Frontal cortex (tissue), 3 donors: ENCODE measurements at regions not wholly inside any gene's neighbourhood (a gene's known extent, or its start where the extent isn't known, plus 50 kb on each side); places are given as distances from the start of the nearest gene placed in this dataset.
A peak's percentile ranks its signal among the peaks of the same experiment; 100 is the strongest.
"Not testable (repeated sequence)": the region's sequence is repeated elsewhere in the genome, so short reads cannot be mapped to it uniquely, and the experiment has no call there.

Experiments
- DNase-seq, 2 donors: peaks; one replicate each; pipeline ENCODE4 v3.0.0; 2012; ENCODE audit warnings: low spot score in 2 of 2
- FAIRE-seq: peaks from 2 replicates; lab custom pipeline; 2012; peaks lifted over from hg19 to GRCh38; lab: Jason Lieb, UNC
- donor health status: control.
- donor health status: control.
- donor health status: control.

- FAIRE-seq (no peak), DNase-seq (no peak)
These were observed 1412.7 kb downstream of the KCNT2 start for GRCh38 chr1:195195423-195196057.

GRCh38 chr1:195193134-195193533 is 1415.1 kb downstream of the KCNT2 start:
- FAIRE-seq (no peak), DNase-seq (no peak)

- DNase-seq (no peak), FAIRE-seq (no peak)
These were observed 1419.4 kb downstream of the KCNT2 start for GRCh38 chr1:195188821-195189220.

- FAIRE-seq = no peak
- DNase-seq = no peak
These were observed 1421.7 kb downstream of the KCNT2 start for GRCh38 chr1:195186544-195186943.

- DNase-seq = no peak
- FAIRE-seq = no peak
These were observed 1422.5 kb downstream of the KCNT2 start for GRCh38 chr1:195185736-195186135.

GRCh38 chr1:195185321-195185720 is 1422.9 kb downstream of the KCNT2 start:
- FAIRE-seq (no peak), DNase-seq (no peak)

- FAIRE-seq = no peak
- DNase-seq = no peak
These were observed 1434.5 kb downstream of the KCNT2 start for GRCh38 chr1:195173753-195174152.

GRCh38 chr1:195159795-195160194 is 1448.4 kb downstream of the KCNT2 start:
- DNase-seq, FAIRE-seq: not testable (repeated sequence)

- no peak for DNase-seq
- FAIRE-seq = no peak
These were observed 1450.1 kb downstream of the KCNT2 start for GRCh38 chr1:195158091-195158490.

- DNase-seq = no peak
- no peak for FAIRE-seq
These were observed 1455.1 kb downstream of the KCNT2 start for GRCh38 chr1:195153107-195153506.

- DNase-seq (no peak), FAIRE-seq (peak; percentile 97)
These were observed 1457.5 kb downstream of the KCNT2 start for GRCh38 chr1:195150768-195151167.

GRCh38 chr1:195141294-195141693 is 1466.9 kb downstream of the KCNT2 start:
- no peak for DNase-seq
- FAIRE-seq = no peak

- FAIRE-seq = no peak
- DNase-seq = no peak
These were observed 1477.6 kb downstream of the KCNT2 start for GRCh38 chr1:195130598-195130997.

GRCh38 chr1:195122497-195122896 is 1485.7 kb downstream of the KCNT2 start:
- FAIRE-seq (no peak), DNase-seq (no peak)

GRCh38 chr1:195113471-195113870 is 1494.8 kb downstream of the KCNT2 start:
- FAIRE-seq = no peak
- DNase-seq = no peak

- DNase-seq (no peak), FAIRE-seq (no peak)
These were observed 1502.5 kb downstream of the KCNT2 start for GRCh38 chr1:195105773-195106172.

GRCh38 chr1:195105281-195105680 is 1503.0 kb downstream of the KCNT2 start:
- no peak for FAIRE-seq
- DNase-seq = no peak

GRCh38 chr1:195097316-195097715 is 1510.9 kb downstream of the KCNT2 start:
- DNase-seq = no peak
- FAIRE-seq = no peak

GRCh38 chr1:195096051-195096521 is 1512.2 kb downstream of the KCNT2 start:
- no peak for DNase-seq

GRCh38 chr1:195085196-195085595 is 1523.0 kb downstream of the KCNT2 start:
- DNase-seq = no peak
- FAIRE-seq = no peak

More at GRCh38 chr1:195096051-195096521, 1512.2 kb downstream of the KCNT2 start:
- no peak for FAIRE-seq

- DNase-seq = no peak
- no peak for FAIRE-seq
These were observed 1526.1 kb downstream of the KCNT2 start for GRCh38 chr1:195082183-195082582.

GRCh38 chr1:195076682-195077081 is 1531.6 kb downstream of the KCNT2 start:
- FAIRE-seq (no peak), DNase-seq (no peak)
